SK-N-MC (cell line): ENCODE measurements at regions not wholly inside any gene's neighbourhood (a gene's known extent, or its start where the extent isn't known, plus 50 kb on each side); places are given as distances from the start of the nearest gene placed in this dataset.

ENCODE experiments used
- EZH2 ChIP-seq: fragments of 200-600 bp; sonication (generic); IDR thresholded peaks from one replicate; pipeline ENCODE4 v1.6.1; 2017; ENCODE audit warnings: antibody characterized with exemption
- POLR2AphosphoS5 ChIP-seq: IDR thresholded peaks from 2 replicates; pipeline ENCODE4 v1.6.1; 2012; ENCODE audit warnings: mild to moderate bottlenecking, low read depth, low read length, borderline replicate concordance

GRCh38 chr2:66830881-66831280 is 396.0 kb downstream of the MEIS1 start:
- TF ChIP-seq EZH2 (no peak), POLR2AphosphoS5 (no peak)
